Inflammatory macrophage treated with lipopolysaccharide for 4 hours (primary cell): ENCODE measurements at regions not wholly inside any gene's neighbourhood (a gene's known extent, or its start where the extent isn't known, plus 50 kb on each side); places are given as distances from the start of the nearest gene placed in this dataset.
"Not testable (repeated sequence)": the region's sequence is repeated elsewhere in the genome, so short reads cannot be mapped to it uniquely, and the experiment has no call there.

Experiments
- DNase-seq: peaks from one replicate; pipeline ENCODE4 v3.0.0-alpha.2; 2020

DNA sequence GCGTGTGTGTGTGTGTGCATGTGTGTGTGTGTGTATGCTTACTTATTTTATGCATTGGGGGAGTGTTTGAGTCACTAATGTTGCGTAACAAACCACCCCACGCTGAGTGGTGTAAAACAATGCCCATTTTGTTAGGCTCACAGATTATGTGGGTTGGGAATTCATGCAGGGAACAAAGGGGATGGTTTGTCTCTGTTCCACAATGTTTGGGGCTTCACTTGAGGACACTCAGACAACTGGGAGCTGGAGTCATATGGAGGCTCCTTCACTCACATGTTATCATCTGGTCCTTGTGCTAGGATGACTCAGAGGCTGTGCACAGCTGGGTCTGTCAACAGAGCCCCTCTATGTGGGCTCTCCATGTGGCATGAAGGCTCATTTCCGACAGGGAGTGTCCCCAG is 51.3 kb upstream of the LARGE1 start:
- no peak for DNase-seq

DNA sequence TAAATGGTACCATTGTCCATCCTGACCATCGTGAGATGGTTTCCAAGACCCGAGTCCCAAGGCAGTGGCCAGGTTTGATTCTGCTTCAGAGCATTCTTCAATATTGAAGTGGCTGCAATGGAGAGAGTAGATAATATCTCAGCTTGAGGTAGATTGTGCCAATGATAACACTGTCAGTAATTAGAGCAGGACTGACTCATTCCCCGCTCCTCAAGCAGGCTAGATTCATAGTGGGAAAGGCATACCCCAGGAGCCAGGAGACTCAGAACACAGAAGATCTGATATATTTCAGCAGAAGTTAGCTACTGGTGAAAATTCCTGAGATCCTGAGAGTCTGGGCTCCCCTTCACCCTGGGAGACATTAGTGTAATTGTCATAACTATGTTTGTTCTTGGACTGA is 55.6 kb upstream of the LARGE1 start:
- no peak for DNase-seq

DNA sequence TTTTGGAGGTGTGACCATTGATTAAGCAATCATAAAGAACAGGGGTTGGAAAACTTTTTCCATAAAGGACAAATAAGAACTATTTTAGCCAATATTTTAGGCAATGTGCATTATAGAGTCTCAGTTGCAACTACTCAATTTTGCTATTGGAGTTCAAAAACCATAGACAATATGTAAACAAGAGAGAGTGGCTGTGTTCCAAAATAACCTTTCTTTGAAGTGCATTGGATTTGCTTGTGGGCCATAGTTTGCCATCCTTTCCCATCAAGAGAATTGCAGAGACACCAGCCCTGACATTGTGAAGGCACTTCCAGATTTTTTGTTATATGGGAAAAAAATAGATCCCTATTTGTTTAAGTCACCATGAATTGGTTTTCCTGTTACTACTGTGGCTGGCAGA is 63.3 kb upstream of the LARGE1 start:
- DNase-seq, result no peak

DNA sequence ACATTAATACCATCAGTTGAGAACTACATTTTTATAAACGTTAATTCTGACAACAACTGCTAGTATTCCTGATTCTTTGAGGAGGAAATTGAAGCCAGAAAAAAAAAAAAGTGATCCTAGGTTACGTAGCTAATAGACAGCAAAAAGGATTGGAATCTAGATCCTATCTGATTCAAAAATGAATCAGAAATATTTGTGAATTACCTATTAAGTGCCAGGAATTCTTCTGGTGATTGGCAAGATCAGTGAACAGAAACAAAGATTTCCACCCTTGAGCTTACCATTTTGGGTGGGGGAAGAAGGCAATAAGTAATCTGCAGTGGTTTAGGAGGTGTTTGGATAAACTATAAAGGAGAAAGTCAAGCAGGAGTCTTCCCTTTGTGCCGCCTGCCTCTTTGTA is 63.9 kb upstream of the LARGE1 start:
- DNase-seq, result no peak

DNA sequence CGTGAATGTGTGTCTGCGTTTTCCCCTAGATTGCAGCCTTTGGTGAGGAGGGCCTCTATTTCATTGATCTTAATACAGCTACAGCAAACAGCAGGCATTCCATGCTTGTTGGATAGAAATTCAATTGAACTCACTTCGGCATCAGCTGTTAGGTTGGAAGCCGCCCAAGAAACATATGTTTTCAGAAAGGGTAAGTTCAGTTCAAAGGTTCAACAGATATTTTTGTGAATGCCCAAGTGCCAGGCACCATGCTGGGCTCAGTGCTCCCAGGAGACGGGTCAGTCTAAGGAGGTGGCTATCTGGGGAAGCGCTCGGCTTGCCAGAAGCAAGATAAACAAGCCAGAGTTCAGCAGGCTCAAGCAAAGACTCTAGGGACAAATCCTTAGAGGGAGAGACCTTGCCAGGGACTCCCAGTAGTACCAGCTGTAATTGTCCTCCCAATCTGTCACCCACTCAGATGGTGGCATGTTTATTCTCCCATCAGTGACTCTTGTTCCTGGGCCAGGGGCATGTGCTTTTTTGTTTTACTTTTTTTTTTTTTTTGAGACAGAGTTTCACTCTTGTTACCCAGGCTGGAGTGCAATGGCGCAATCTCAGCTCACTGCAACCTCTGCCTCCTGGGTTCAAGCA is 64.5 kb upstream of the LARGE1 start:
- no peak for DNase-seq

DNA sequence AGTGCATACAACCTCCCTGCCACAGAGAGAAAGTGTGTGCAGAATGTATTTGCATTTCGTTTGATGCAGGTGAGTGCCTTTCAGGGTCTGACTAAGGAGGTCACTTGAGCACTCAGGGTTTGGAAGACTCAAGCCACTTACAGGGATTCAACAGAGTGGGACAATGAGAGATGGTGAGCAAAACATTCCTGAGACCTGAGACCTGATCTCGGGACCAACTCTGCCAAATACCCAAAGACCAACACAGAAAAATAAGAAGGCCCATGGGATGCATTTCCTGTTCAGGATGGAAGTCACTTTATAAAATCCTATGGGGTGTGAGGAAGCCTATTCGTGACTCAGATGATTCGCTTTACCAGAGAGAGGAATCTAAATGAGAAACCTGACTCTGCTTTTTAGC is 65.2 kb upstream of the LARGE1 start:
- no peak for DNase-seq

DNA sequence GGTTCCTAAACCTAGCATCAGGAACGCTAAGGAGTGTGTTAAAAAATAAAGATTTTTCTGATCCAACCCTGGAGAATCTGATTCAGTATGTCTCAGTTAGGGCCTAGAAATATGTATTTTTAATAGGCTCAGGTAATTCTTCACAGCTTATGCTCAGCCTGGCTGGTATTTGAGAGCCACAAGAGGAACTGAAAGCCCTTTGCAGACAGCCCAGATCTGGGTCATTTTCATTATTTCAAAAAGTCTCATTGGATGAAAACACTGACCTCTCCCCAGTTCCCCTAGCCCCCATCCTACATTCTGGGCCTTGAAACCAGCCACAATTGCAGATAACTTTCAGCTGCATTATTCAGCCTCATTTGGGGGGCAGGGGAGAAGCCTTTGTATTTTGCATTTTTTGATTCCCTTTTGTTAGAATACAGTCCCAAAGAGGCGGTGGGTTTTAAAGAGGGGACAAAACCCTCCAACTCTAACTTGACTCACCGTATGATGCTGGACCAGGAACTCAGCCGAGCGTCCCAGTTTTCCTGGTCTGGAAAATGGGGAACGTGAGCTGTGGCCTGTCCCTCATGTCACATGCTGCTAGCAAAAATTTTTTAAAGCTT is 66.0 kb upstream of the LARGE1 start:
- DNase-seq, result no peak

DNA sequence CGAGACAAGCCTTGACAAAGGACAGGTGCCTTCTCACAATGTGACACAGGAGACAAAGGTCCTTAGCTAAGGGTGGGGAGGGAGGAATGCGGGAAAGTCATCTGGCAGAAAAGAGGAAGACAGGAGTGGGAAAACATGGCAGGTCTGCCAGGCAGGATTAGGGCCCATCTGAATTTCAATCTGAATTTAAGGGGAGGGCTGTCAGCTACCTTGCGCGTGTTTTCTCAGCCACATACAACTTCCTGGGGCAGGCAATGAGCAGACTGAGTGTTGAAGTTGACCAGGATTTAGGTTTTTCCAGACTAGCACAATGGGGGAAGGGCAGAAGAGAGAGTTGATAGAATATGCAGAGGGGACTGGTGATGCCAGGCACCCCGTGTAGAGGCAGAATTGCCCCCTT is 66.7 kb upstream of the LARGE1 start:
- DNase-seq, result no peak

DNA sequence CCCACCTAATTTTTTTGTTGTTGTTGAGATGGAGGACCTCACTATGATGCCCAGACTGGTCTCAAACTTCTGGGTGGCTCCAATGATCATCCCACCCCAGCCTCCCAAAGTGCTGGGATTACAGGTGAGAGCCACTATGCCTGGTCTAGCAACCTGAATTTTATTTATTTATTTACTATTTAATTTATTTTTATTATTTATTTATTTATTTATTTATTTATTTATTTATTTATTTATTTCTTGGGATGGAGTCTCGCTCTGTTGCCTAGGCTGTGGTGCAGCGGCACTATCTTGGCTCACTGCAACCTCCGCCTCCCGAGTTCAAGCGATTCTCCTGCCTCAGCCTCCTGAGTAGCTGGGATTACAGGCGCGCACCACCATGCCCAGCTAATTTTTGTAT is 69.0 kb upstream of the LARGE1 start:
- DNase-seq, result not testable (repeated sequence)

DNA sequence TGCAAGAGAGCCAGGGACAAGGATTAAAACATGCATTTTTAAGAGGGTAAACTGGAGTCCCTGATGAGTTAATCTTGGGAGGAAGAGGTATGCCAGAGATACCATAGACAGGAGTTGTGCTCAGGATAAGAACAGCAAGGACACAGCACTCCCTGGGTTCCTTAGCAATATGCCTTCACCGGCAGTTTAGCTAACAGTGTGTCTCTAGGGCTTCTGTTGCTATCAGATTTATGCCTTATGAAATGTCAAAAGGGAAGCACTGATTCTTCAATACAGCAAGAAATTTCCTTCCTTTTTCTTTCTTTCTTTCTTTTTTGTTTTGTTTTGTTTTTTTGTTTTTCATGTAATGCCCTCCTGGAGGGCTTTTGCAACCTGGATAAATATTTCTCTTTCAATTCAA is 71.3 kb upstream of the LARGE1 start:
- no peak for DNase-seq

DNA sequence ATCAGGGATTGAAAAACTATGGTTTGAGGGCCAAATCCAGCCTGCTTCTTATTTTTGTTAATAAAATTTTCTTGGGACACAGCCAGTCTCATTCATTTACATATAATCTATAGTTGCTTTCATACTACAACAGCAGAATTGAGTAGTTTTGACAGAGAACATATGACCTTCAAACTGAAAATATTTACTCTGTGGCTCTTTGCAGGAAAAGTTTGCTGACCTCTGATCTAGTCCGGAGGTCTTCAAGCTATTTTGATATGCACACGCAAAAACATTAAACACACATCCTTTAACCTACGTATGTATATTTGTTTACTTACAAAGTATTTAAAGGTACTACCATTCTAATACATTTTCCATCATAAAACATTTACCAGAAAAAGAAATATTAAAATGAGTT is 76.5 kb upstream of the LARGE1 start:
- no peak for DNase-seq

DNA sequence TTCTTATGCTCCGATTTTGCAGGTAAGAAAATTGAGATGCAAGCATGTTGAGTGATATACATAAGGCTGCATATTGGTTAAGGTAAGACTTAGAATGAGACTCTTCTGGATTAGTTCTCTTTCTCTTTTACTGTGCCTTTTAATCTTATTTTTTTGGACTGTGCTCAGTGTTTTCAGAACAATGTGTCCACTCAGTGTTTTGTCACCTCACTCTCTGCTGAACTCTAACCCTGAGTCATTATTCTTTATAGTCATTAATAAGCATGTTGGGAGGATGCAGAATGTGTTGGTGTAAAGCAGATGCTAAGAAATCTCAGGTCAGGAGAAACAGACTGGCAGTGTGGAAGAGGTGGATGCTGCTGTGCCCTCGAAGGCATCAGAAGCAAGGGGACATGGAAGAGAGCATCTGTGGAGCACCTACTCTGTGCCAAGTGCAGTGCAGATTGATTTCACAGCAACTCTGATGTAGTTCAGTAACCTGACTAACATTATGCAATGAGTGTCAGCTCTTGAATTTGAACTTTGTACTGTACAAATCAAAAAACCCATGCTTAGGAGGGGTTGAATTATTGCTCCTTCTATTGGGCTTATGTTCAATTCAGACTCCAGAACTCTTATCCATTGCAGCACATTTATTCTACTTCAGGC is 80.7 kb upstream of the LARGE1 start:
- no peak for DNase-seq

DNA sequence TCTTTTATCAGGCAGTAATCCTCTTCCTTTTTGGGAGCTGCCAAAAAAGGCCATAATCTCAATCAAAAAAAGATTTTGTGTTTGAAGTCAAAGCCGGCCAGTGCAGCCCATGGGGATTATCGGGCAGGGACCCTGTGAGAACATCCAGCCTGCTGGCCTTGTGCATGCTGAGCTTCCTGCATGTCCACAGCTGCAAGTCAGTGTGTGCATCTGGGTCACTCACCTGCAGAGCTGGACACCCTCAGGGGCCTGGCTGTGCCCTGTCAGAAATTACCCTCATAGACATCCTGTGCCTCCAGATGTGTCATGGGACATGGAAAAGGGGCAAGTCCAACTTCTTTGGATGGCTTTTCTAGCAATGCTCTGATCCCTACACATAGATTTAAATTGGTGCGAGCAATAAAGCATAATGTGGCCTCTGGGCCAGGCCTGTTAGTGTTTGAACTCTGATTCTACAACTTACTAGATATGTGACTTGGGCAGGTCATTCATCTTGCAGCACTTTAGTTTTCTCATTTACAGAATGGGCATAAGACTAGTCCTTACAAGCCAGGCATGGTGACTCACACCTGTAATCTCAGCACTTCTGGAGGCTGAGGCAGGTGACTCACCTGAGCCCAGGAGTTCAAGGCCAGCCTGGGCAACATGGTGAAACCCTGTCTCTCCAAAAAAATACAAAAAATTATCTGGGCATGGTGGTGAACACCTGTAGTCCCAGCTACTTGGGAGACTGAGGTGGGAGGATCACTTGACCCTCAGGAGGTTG is 81.6 kb upstream of the LARGE1 start:
- no peak for DNase-seq

DNA sequence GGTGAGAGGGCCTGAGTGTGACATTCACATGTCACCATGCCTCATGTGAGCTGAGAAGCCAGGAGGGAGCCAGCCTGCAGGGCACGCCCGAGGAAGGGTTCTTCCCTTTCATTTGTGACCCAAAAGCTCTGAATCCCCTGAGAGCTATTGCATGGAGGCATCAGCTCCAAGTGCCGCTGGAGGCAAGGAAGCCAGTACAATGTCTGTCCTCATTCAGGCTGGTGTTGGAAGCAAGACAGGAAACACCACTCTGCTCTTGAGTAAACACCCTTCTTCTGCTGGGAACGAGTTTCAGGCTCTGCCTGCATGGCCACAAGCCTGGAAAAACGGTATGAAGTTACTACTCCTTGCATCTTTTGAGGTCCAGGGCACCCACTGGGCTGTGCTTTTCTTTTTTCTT is 83.8 kb upstream of the LARGE1 start:
- DNase-seq, result no peak

DNA sequence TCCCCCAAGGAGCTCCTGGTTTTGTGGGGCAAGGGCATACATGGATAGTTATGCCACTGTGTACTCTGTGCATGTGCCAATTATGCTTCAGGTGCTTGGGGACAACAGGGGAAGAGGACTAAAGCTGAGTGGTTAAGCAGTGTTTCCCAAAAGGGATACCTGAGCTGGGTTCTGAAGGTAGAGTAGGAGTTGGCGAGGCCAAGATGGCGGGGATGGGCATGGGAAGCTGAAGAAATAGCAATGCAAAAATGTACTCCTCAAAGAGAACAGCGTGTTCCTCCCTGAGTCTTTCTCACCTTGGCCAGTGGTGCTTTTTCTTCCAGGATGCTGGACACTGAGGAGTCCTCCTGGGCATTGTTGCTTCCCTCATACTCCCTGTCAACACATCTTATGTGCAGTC is 90.0 kb upstream of the LARGE1 start:
- DNase-seq, result no peak

DNA sequence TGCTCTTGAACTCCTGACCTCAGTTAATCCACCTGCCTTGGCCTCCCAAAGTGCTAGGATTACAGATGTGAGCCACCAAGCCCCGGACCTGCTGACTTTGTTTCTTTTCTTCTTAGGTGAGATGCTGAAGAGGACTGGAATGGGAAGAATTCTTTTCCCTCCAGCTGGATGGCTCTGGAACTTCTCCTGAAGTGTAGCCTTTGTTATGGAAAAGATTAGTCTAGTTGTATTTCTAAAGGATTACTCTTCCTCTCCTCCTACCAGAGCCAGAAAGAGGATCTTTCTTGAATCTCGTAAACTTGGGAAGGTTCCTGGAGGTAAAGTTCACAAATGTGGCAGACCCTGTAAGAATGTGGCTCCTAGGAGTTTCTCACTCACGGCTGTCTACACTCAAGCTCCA is 95.4 kb upstream of the LARGE1 start:
- DNase-seq, result no peak

DNA sequence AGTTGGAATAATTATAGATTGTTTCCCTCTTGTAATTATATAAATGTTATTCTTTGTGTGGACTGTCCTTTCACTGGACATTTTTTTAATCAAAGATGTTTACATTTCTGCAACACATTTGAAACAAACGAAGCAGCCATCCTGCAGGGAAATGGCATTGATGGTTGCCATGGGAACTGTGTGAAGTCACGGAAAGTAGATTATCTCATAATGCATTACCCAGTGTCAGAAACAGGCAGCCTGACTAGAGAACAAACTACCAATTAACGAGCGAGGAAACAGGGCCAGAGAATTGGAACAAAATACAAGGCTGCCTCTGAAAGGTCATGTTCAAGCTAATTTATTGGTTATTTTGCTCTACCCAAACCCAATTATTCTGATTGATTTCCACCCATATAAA is 96.9 kb upstream of the LARGE1 start:
- DNase-seq, result no peak

DNA sequence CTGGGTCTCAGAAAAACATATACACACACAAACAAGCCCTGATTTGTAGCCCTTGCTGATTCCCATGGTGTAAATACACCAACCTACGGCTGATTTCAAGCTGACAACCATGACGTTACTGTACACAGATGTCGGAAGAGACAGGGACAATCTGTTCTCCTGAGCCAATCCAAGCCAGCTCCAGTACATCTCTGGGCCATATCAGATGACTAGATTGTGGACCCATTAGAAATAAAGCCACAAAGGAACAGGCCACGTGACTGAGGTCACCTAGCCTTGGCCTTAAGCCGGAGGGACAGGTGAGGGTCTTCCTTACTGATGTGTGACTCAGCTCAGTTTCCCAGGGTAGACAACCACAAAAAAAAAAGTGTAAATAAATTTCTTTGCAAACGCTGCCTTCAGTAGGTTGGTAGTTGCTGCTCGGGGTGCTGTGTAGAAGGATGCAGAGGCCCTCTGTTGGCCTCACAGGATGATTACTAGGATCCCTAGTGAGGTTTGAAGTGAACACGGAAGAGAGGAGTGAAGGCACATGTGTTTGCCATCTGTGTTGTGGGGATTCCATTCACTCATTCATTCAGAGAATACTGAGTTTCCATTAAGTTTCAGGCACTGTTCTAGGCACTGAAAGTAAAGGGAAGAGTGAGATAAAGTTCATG is 99.0 kb upstream of the LARGE1 start:
- no peak for DNase-seq

DNA sequence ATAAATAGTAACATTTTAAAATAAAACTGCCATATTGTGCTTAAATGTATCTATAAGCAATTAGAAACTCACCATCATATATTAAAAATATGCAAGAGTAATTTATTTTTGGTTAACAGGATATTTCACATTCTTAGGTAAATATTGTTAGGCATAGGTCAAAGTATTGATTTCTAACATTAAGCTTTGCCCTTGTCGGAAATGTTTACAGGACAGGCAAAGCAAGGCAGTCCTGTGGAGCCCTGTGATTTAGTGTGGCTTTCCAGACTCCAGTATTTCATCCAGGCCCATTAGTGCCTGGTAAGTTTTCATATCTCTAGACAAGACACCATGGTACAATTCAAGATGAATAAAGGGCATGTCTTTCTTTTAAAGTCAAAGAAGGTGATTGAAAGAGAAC is 114.9 kb upstream of the LARGE1 start:
- no peak for DNase-seq

DNA sequence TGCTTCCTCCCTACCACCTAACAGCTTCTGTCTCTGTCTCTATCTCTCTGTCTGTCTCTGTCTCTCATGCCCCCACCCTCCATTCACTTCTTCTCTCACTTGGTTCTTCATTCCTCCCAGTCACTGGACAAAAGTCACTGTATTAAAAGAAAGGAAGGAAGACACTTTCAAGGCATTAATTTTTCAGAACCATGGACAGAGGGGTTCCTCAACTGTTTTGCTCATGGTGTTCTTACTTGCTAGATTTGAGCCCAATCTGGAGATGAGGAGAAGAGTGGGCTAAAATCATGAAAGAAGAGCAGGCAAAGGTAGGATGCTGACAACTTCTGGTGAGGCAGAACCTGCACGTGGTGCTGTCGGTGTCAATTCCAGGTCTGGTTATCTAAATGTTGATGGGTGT is 116.7 kb upstream of the LARGE1 start:
- no peak for DNase-seq

DNA sequence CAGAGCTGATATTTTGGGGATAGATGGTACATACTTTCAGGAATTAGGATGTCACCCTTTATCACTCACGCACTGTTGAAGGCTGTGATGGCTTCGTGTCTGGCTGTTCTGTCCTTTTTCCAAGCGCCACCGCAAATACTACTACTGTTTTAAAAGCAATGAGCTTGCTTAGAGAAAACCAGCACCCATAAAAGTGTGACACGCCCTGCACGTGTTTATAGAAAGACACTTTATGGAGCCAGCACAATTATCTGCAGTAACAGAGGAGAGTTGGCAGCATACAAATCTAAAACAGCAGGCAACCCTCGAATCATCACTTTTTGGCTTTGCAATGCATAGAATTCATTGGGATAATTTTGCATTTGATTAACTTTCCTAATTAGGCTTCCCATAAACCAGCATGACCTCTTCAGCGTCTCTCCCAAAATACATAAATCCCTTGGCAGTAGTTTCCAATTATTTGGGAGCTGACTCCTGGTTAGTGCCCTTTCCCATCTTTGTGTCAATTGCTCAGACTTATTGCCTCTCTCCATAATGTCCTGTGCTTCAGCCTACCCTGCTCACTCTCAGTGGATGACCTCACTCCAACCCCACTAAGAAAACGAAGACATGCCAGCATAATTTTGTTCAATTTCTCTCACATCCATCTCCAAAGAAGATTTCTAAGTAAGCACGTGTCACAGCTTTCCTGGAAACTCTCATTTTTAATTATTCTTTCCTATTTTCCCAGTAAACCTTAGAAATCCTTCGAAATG is 118.7 kb upstream of the LARGE1 start:
- no peak for DNase-seq

DNA sequence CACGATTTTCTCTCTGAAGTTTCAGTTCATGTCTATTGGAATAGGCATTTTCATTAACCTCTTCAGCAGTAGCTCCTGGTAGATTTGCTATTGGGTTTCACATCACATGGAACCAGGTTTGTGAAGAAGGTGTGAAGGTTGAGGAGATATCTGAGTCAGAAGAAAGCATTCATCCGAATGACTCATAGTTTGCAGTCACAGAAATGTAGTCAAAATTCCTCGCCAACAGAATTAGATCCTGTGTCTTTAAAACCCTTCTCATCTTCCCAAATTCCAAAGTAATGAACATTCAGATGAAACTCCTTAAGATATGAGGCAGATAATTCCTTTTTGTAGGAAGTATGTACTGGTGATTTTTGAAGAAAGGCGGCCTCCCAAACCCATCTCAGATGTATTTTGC is 125.0 kb upstream of the LARGE1 start:
- no peak for DNase-seq
